WTC11 (cell line): ENCODE measurements at regions not wholly inside any gene's neighbourhood (a gene's known extent, or its start where the extent isn't known, plus 50 kb on each side); places are given as distances from the start of the nearest gene placed in this dataset.

Experiments used
- CTCF ChIP-seq: fragments of 200-600 bp; IDR thresholded peaks from 2 replicates; pipeline ENCODE4 v1.8.0; 2022; ENCODE audit warnings: antibody characterized with exemption
- EMX1 ChIP-seq: fragments of 250-450 bp; sonication (Bioruptor Pico); IDR thresholded peaks from 2 replicates; pipeline ENCODE4 v1.8.0; 2021; ENCODE audit warnings: mild to moderate bottlenecking
- IRF2 ChIP-seq: sonication (generic); formaldehyde crosslinking; IDR thresholded peaks from 2 replicates; pipeline ENCODE4 v1.8.0; 2022; ENCODE audit warnings: low read depth, missing genetic modification reagents, borderline replicate concordance
- MYBL2 ChIP-seq: sonication (generic); formaldehyde crosslinking; IDR thresholded peaks from 2 replicates; pipeline ENCODE4 v1.8.1; 2023; ENCODE audit warnings: mild to moderate bottlenecking, moderate library complexity, missing genetic modification reagents
- NFE2L1 ChIP-seq: sonication (generic); formaldehyde crosslinking; IDR thresholded peaks from 2 replicates; pipeline ENCODE4 v1.8.1; 2023; ENCODE audit warnings: missing genetic modification reagents
- NFYB ChIP-seq: sonication (generic); formaldehyde crosslinking; conservative IDR thresholded peaks from 2 replicates; pipeline ENCODE4 v1.8.0; 2022; ENCODE audit warnings: low read depth, missing genetic modification reagents
- NR3C1 ChIP-seq: sonication (generic); formaldehyde crosslinking; conservative IDR thresholded peaks from 2 replicates; pipeline ENCODE4 v1.8.1; 2023; ENCODE audit warnings: low read depth, mild to moderate bottlenecking, missing genetic modification reagents
- SMAD3 ChIP-seq: sonication (generic); formaldehyde crosslinking; IDR thresholded peaks from 2 replicates; pipeline ENCODE4 v1.8.0; 2022; ENCODE audit warnings: missing genetic modification reagents, mild to moderate bottlenecking, borderline replicate concordance
- SOX15 ChIP-seq: fragments of 250-450 bp; sonication (Bioruptor Pico); IDR thresholded peaks from 2 replicates; pipeline ENCODE4 v1.9.0; 2021; ENCODE audit warnings: mild to moderate bottlenecking
- ZBTB21 ChIP-seq: sonication (generic); formaldehyde crosslinking; IDR thresholded peaks from 2 replicates; pipeline ENCODE4 v1.8.1; 2023; ENCODE audit warnings: mild to moderate bottlenecking, missing genetic modification reagents, borderline replicate concordance
- ZBTB43 ChIP-seq: sonication (generic); formaldehyde crosslinking; IDR thresholded peaks from 2 replicates; pipeline ENCODE4 v1.8.1; 2023; ENCODE audit warnings: mild to moderate bottlenecking, missing genetic modification reagents
- TF ChIP-seq, protein P1 (sequence below): sonication (generic); formaldehyde crosslinking; IDR thresholded peaks from 2 replicates; pipeline ENCODE4 v1.8.0; 2022; ENCODE audit warnings: mild to moderate bottlenecking, missing genetic modification reagents
- TF ChIP-seq, protein P2 (sequence below): fragments of 250-450 bp; sonication (Bioruptor Pico); IDR thresholded peaks from 2 replicates; pipeline ENCODE4 v2.1.2; 2022; ENCODE audit warnings: mild to moderate bottlenecking, moderate library complexity

GRCh38 chr11:15370495-15371147 lies 255.9 kb downstream of the INSC start:
- TF ChIP-seq CTCF (no peak), SOX15 (CRISPR knock-in tag) (no peak), NFE2L1 (no peak), ZBTB43 (no peak), MYBL2 (no peak), SMAD3 (CRISPR knock-in tag) (no peak), ZBTB21 (CRISPR knock-in tag) (no peak), NR3C1 (CRISPR knock-in tag) (no peak), EMX1 (CRISPR knock-in tag) (no peak), IRF2 (no peak), NFYB (CRISPR knock-in tag) (no peak)
- TF ChIP-seq, protein P1, sequence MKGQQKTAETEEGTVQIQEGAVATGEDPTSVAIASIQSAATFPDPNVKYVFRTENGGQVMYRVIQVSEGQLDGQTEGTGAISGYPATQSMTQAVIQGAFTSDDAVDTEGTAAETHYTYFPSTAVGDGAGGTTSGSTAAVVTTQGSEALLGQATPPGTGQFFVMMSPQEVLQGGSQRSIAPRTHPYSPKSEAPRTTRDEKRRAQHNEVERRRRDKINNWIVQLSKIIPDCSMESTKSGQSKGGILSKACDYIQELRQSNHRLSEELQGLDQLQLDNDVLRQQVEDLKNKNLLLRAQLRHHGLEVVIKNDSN (CRISPR knock-in tag), result no peak
- TF ChIP-seq, protein P2, sequence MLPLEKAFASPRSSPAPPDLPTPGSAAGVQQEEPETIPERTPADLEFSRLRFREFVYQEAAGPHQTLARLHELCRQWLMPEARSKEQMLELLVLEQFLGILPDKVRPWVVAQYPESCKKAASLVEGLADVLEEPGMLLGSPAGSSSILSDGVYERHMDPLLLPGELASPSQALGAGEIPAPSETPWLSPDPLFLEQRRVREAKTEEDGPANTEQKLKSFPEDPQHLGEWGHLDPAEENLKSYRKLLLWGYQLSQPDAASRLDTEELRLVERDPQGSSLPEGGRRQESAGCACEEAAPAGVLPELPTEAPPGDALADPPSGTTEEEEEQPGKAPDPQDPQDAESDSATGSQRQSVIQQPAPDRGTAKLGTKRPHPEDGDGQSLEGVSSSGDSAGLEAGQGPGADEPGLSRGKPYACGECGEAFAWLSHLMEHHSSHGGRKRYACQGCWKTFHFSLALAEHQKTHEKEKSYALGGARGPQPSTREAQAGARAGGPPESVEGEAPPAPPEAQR, result no peak
